ENCODE measurements at regions not wholly inside any gene's neighbourhood (a gene's known extent, or its start where the extent isn't known, plus 50 kb on each side); places are given as distances from the start of the nearest gene placed in this dataset.

DNA sequence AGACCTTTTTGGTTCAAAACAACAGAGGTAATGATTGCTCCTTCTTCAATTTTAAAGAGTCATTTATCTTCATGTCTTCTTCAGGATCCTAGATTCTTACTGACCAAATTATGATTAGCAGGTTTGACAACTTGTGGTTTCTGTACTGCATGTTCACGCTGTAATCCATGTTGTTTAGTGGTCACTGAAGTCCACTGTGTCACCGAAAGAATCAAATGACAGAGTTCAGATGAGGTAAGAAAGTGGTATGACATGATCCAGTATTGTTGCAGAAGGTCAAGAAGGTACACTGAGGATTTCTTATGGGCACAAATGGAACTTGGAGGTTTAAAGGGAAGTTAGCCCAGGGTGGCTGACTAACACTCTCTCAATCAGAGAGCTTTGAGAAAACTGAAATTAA, 649.2 kb downstream of the EFNA5 start:
- 88 to 95% (median 92%) methylated on average over 2 of the region's 2 CpGs for WGBS, 4 donors
- Histone ChIP-seq H3K9me3 (no peaks in the 10 kb centered on the region), H3K4me1 (no peaks in the 10 kb centered on the region), H3K4me3 (no peak overlapping the region), H3K27me3 (no peaks in the 10 kb centered on the region), H3K27ac (no peak overlapping the region), H3K36me3 (no peaks in the 10 kb centered on the region)
- DNase-seq (no peak), ATAC-seq (no peak)
- intact Hi-C loops (cut with DNase I): no loop called here
- TF ChIP-seq POLR2A (IDR thresholded peaks at IDR 0.05): no peak
- TF ChIP-seq, protein P1, sequence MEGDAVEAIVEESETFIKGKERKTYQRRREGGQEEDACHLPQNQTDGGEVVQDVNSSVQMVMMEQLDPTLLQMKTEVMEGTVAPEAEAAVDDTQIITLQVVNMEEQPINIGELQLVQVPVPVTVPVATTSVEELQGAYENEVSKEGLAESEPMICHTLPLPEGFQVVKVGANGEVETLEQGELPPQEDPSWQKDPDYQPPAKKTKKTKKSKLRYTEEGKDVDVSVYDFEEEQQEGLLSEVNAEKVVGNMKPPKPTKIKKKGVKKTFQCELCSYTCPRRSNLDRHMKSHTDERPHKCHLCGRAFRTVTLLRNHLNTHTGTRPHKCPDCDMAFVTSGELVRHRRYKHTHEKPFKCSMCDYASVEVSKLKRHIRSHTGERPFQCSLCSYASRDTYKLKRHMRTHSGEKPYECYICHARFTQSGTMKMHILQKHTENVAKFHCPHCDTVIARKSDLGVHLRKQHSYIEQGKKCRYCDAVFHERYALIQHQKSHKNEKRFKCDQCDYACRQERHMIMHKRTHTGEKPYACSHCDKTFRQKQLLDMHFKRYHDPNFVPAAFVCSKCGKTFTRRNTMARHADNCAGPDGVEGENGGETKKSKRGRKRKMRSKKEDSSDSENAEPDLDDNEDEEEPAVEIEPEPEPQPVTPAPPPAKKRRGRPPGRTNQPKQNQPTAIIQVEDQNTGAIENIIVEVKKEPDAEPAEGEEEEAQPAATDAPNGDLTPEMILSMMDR (IDR thresholded peaks at IDR 0.05): no peak

DNA sequence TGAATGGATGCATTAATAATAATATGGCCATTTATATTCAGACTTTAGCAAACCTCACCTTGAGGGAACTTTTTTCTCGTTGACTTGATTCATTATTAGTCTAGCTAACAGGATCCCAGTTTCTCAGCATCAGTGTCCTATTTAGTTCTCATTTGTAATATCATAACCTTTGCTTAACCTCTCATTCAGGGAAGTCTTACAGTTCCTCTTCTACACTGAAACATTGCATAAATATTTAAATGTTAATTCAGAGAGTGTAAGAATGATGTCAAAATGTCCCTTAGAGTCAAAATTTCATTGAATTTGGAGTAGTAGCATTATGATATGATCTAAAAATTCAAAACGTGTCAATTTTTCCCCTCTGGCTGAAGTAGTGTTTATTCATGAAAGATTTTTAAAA, 650.1 kb downstream of the EFNA5 start:
- H3K27me3 ChIP-seq: no peaks in the 10 kb centered on the region
- H3K4me3 ChIP-seq: no peak overlapping the region
- intact Hi-C loops (cut with DNase I): no loop called here
- WGBS, 4 donors: 68 to 82% (median 70%) methylated on average over 2 of the region's 2 CpGs
- no peaks in the 10 kb centered on the region for H3K4me1 ChIP-seq
- H3K27ac ChIP-seq: no peak overlapping the region
- no peaks in the 10 kb centered on the region for H3K36me3 ChIP-seq
- ATAC-seq: no peak
- no peak for DNase-seq
- TF ChIP-seq, protein P1 (IDR thresholded peaks at IDR 0.05): no peak
- TF ChIP-seq POLR2A (IDR thresholded peaks at IDR 0.05): no peak
- H3K9me3 ChIP-seq: no peaks in the 10 kb centered on the region

DNA sequence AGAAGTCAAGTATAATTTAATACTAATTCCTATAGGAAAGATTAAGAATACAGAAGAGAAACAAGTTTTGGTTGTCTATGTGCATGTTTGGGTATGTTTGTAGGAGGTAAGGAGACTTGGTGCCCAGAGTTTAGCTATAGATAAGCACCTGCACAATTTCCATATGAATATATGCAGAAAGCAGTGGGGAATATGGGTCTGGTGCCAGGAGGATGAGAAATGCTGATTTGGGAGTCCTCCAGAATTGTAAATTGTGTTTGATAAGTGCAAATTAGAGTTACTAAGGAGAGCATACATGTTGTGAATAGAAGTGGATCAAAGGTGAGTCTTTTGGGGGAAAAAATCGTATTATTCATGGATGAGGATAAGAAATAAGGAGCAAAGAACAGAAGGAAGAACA, 653.1 kb downstream of the EFNA5 start:
- H3K27ac ChIP-seq: no peak overlapping the region
- H3K27me3 ChIP-seq: no peaks in the 10 kb centered on the region
- no peaks in the 10 kb centered on the region for H3K9me3 ChIP-seq
- H3K4me1 ChIP-seq: no peaks in the 10 kb centered on the region
- 60 to 72% (median 69%) methylated on average over 1 of the region's 1 CpG for WGBS, 4 donors
- DNase-seq (no peak), ATAC-seq (no peak)
- no peaks in the 10 kb centered on the region for H3K36me3 ChIP-seq
- no peak for TF ChIP-seq POLR2A (IDR thresholded peaks at IDR 0.05)
- TF ChIP-seq, protein P1 (IDR thresholded peaks at IDR 0.05): no peak
- no peak overlapping the region for H3K4me3 ChIP-seq
- intact Hi-C loops (cut with DNase I): no loop called here

DNA sequence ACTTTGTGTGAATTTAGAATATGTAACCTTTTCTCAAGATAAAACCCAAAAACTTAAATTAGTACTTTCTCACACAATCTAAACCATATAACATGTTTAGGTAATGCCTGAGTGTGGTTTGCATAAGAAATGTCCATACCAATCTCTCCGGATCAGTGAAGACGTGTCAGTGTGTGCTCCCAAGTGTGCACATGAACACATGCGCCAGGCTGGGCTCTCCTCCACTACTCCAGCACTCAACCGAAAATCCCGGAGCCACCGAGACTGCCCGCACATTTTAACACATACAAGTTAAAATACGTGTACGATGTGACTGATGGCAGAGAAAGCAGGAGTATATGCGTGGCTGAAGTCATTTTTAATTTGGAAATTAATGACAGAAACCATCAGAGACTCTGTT, 658.4 kb downstream of the EFNA5 start:
- intact Hi-C loops (cut with DNase I): no loop called here
- Histone ChIP-seq H3K36me3 (no peaks in the 10 kb centered on the region), H3K27ac (no peak overlapping the region), H3K4me1 (no peaks in the 10 kb centered on the region), H3K27me3 (no peaks in the 10 kb centered on the region), H3K9me3 (no peaks in the 10 kb centered on the region), H3K4me3 (no peak overlapping the region)
- DNase-seq (no peak), ATAC-seq (no peak)
- TF ChIP-seq, protein P1 (IDR thresholded peaks at IDR 0.05): no peak
- no peak for TF ChIP-seq POLR2A (IDR thresholded peaks at IDR 0.05)
- 90 to 95% (median 93%) methylated on average over 10 of the region's 10 CpGs for WGBS, 4 donors
